ENCODE measurements at regions not wholly inside any gene's neighbourhood (a gene's known extent, or its start where the extent isn't known, plus 50 kb on each side); places are given as distances from the start of the nearest gene placed in this dataset.

DNA sequence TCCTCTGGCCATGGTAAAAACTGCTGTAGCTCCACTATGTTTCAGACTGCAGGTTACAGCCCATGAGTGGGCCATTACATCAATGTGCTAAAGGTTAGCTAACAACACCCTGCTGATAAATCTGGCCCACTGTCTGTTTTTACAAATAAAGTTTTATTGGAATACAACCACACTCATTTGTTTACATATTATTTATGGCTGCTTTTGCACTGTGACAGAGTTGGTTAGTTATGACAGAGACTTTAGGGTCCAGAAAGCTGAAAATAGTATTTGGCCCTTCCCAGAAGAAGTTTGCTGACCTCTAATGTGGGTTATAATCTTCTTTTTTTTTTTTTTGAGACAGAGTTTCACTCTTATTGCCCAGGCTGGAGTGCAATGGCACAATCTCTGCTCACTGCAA lies 134.2 kb upstream of the PWP1 start:
- no peaks in the 10 kb centered on the region for H3K4me1 Mint-ChIP-seq (ENCODE audit: low read depth)
- TF ChIP-seq, protein P1, sequence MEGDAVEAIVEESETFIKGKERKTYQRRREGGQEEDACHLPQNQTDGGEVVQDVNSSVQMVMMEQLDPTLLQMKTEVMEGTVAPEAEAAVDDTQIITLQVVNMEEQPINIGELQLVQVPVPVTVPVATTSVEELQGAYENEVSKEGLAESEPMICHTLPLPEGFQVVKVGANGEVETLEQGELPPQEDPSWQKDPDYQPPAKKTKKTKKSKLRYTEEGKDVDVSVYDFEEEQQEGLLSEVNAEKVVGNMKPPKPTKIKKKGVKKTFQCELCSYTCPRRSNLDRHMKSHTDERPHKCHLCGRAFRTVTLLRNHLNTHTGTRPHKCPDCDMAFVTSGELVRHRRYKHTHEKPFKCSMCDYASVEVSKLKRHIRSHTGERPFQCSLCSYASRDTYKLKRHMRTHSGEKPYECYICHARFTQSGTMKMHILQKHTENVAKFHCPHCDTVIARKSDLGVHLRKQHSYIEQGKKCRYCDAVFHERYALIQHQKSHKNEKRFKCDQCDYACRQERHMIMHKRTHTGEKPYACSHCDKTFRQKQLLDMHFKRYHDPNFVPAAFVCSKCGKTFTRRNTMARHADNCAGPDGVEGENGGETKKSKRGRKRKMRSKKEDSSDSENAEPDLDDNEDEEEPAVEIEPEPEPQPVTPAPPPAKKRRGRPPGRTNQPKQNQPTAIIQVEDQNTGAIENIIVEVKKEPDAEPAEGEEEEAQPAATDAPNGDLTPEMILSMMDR (IDR thresholded peaks at IDR 0.05), result no peak
- no peak for DNase-seq
- H3K9me3 Mint-ChIP-seq, result peaks cover 14% of the 10 kb centered on the region
- no peaks in the 10 kb centered on the region; the same call in none of the 2 replicates for H3K27me3 Mint-ChIP-seq (ENCODE audit: insufficient read depth)
- no peaks in the 10 kb centered on the region for H3K36me3 Mint-ChIP-seq (ENCODE audit: low read depth)
- H3K4me3 Mint-ChIP-seq, result no peak overlapping the region
- no peak overlapping the region for H3K27ac Mint-ChIP-seq

DNA sequence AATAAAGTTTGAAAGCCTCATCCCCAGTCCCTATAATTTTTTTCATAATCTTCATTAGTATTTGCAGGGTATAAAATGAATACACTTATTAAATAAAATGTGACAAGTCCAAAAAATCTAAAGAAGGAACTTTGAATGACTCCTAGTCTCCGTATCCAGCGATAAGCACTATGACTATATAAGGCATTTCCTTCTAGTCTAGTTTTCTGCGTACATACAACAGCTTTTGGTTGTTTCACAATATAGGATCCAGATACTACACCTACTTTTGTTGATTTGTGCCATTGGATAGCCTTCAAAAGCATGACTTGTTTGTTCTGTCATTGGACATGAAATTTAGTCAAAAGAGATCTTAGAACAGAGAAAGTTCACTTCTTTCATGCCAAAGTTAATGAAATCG lies 133.3 kb upstream of the PWP1 start:
- no peak for DNase-seq
- no peaks in the 10 kb centered on the region; the same call in none of the 2 replicates for H3K27me3 Mint-ChIP-seq (ENCODE audit: insufficient read depth)
- no peak overlapping the region for H3K4me3 Mint-ChIP-seq
- H3K4me1 Mint-ChIP-seq (ENCODE audit: low read depth), result no peaks in the 10 kb centered on the region
- H3K36me3 Mint-ChIP-seq (ENCODE audit: low read depth), result no peaks in the 10 kb centered on the region
- peaks cover 12% of the 10 kb centered on the region; the same call in 1 of the 2 replicates for H3K9me3 Mint-ChIP-seq
- TF ChIP-seq, protein P1 (IDR thresholded peaks at IDR 0.05), result no peak
- no peak overlapping the region for H3K27ac Mint-ChIP-seq

DNA sequence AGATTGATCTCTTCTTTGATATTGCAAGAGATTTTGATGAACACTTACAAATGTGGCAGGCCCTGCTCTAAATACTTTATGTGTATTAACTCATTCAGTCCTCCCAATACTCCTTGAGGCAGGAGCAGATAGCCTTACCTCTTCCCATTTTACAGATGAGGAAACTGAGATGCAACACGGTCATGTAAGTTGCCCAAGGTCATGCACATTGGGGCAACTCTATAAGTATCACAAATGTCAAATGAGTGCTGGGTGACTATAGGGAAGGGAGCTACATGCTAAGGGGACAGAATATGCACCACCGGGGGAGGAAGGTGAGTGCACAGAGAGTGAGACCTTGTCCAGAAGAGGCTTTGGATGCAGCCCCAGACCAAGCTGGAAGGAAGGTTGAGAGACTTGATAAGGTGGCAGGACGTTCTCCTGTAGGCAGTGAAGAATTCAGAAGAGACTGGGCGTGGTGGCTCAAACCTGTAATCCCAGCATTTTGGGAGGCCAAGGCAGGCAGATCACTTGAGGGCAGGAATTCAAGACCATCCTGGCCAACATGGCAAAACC lies 132.3 kb upstream of the PWP1 start:
- Mint-ChIP-seq H3K9me3 (peaks cover 11% of the 10 kb centered on the region; the same call in 1 of the 2 replicates), H3K27me3 (ENCODE audit: insufficient read depth) (peaks cover under 1% of the 10 kb centered on the region; the same call in 1 of the 2 replicates), H3K27ac (no peak overlapping the region), H3K4me1 (ENCODE audit: low read depth) (no peaks in the 10 kb centered on the region), H3K4me3 (no peak overlapping the region), H3K36me3 (ENCODE audit: low read depth) (no peaks in the 10 kb centered on the region)
- DNase-seq, result no peak
- TF ChIP-seq, protein P1 (IDR thresholded peaks at IDR 0.05), result no peak

DNA sequence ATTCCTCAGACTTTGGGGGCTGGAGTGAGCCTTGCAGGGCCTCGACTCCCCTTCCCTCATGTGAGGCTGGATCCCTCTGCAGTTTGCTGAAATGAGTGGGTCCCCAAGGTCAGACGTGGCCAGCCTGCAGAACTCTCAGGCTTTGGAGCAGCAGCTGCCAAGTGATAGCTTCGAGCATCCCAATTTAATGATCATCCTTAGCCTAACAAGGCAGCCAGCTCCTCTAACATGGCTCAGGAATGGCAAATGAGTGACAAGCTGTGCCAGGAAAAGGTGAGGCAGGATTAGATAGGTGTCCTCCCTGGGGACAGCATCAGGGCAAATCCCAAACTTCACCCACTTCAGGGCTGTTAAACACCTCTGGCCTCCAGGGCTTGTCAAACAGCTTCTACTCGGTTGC lies 130.7 kb upstream of the PWP1 start:
- no peak overlapping the region for H3K4me3 Mint-ChIP-seq
- no peak overlapping the region for H3K27ac Mint-ChIP-seq
- TF ChIP-seq, protein P1 (IDR thresholded peaks at IDR 0.05), result no peak
- peaks cover 3% of the 10 kb centered on the region; the same call in 1 of the 2 replicates for H3K27me3 Mint-ChIP-seq (ENCODE audit: insufficient read depth)
- no peaks in the 10 kb centered on the region for H3K4me1 Mint-ChIP-seq (ENCODE audit: low read depth)
- peaks cover 14% of the 10 kb centered on the region; the same call in 1 of the 2 replicates for H3K9me3 Mint-ChIP-seq
- H3K36me3 Mint-ChIP-seq (ENCODE audit: low read depth), result no peaks in the 10 kb centered on the region
- no peak for DNase-seq

DNA sequence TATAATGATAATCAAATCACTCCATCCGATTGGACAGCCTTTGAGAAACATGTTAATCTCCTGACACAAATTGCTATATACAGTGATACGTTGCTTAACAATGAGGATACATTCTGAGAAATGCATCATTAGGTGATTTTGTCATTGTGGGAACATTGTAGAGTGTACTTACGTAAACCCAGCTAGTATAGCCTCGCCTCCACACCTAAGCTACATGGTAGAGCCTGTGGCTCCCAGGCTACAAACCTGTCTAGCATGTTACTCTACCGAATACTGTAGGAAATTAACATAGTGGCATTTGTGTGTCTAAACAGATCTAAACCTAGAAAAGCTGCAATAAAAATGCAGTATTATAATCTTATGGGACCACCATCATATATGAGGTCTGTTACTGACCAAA lies 128.6 kb upstream of the PWP1 start:
- H3K9me3 Mint-ChIP-seq, result peaks cover 14% of the 10 kb centered on the region; the same call in 1 of the 2 replicates
- H3K27me3 Mint-ChIP-seq (ENCODE audit: insufficient read depth), result peaks cover 5% of the 10 kb centered on the region; the same call in 1 of the 2 replicates
- no peaks in the 10 kb centered on the region for H3K36me3 Mint-ChIP-seq (ENCODE audit: low read depth)
- TF ChIP-seq, protein P1 (IDR thresholded peaks at IDR 0.05), result no peak
- H3K4me1 Mint-ChIP-seq (ENCODE audit: low read depth), result no peaks in the 10 kb centered on the region
- no peak for DNase-seq
- H3K4me3 Mint-ChIP-seq, result no peak overlapping the region
- H3K27ac Mint-ChIP-seq, result no peak overlapping the region
